ENCODE measurements at regions not wholly inside any gene's neighbourhood (a gene's known extent, or its start where the extent isn't known, plus 50 kb on each side); places are given as distances from the start of the nearest gene placed in this dataset.

DNA sequence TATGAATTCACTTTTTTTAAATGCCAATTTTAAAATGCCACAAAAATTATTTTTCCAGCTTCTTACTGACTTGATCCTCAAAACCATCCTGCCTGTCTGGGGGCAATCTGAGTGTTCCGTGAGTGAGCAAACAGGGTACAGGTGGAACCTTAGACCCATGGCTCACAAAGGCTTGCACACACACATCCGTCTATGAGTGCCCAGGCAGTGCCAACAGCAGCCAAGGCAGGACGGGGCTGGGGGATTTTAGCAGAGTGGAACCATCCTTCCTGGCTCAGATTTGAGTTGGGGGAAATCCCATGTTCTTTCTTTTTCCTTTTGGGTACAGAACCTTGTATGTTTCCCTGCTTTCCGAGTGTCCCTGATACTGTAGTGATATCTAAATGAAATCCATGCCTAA lies 377.7 kb upstream of the MGMT start:
- DNase-seq (ENCODE audit: low read depth) = no peak

DNA sequence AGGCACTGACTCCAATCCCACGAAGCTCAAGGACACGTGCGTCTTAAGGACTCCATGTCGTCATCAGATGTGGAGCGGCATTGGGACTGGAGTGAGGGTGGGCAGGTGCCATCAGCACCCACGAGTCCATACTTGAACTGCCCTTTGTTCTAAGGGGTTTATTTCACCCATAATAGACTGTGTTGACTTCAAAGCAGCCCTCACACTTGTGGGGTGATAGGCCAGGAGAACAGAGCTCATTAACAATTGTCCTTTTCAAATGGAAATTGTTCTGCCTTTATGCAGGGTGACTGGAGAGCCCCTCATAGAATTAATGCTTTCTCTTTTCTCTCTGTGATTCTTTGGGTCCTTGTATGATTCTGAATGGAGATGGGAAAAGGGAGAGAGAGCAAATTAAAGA lies 376.9 kb upstream of the MGMT start:
- DNase-seq (ENCODE audit: low read depth) = no peak

DNA sequence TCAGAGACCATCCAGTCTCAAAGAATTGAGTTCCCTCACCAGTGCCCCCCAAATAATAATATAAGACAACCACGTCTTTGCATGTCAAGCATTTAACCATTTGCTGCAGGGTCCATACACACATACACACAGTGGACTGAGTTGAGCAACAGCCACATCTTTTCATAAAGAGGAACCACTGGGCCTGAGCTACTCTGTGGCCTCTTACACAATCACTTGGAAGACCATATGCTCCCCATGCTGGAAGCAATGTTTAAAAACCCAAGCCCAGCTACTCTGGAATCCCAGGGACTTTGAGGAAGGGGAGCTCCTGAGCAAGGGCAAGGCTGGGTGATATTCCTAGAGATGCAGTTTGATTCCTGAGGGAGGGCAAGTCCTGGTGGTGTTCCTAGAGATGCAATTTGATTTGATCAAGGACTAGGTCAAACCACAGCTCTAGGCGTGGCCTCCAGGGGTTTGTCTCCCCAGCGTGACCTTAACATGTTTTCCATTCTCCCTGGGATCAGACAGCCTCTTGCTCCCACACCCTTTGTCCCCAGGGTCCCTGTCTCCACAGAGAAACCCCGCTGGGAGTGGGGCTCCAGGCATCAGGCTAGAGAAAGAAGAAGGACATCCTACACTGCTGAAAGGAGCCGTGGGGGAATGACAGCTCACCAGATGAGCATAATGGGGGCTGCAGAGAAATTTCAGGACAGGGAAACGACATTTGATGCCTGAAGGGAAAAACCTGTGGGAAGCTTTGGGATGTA lies 376.2 kb upstream of the MGMT start:
- DNase-seq (ENCODE audit: low read depth) = no peak

DNA sequence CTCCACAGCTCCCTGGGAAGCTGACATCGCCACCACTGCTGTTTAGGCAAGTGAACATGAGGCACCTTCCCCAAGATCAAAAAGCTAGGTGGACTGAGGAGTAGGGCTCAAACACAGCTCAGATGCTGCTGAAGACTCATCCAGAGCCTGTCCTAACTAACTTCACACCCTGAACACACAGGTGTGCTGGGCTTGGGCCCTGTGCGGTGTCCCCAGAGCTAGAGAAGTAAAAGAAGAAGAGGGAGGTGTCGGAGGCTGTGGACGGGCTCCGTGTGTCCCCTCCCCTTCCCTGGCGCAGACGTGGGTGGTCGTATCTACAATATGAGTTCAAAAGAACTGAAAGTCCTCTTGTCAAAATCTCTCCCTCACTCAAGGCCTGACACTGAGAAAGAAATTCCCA lies 373.4 kb upstream of the MGMT start:
- DNase-seq (ENCODE audit: low read depth) = no peak

DNA sequence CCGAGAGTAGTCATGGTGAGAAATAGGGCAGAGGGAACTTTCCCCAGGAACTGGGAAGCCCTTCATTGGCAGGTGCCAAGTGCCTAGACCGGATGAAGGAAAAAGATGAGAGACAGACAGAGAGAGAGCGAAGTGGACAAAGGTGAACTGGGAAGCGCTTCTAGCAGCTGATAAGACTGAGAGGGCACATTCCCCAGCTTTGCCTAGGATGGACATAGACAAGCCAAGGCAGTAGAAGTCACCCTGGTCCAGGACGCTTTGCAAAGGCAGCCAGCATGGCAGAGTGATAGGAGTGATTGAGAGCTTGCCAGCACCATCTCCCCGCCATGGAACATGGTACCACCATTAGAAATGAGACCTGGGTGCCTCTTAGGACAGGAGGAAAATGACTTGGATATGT lies 372.8 kb upstream of the MGMT start:
- DNase-seq (ENCODE audit: low read depth) = no peak

DNA sequence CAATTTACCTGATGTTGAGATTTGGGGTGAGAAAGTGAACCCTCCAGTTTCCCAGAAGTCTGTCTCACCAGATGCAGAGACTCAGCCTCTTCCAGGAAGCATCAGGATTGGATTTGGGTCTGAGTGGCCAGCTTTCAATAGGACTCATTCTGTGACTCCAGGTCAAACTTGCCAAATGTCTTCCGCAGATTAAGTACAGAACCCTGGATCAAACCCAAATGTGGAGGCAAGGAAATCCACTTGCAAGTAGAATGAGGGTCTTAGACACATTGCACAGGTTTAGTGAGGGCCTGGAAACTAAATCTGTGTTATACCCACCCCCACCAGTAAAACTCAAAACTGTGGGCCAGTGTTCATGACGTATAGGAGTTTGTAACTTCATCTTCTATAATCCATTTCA lies 372.2 kb upstream of the MGMT start:
- no peak for DNase-seq (ENCODE audit: low read depth)

DNA sequence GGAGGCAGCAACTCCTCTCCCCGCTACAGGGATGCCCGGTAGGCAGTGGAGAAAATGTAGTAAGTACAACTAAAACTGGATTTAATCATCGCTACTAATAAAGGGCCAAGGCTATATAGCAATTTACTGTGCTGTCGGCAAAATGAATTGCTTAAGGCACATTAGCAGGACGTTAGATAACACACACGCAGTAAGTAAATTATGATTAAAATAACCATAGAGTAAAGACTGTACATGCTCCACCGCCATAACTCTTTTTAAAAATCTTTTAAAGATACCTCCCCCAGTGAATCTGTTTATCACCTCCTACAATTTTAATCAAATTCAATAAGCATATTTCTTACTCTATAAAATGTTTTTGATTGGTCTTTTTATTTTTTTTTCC lies 371.4 kb upstream of the MGMT start:
- DNase-seq (ENCODE audit: low read depth) = no peak

DNA sequence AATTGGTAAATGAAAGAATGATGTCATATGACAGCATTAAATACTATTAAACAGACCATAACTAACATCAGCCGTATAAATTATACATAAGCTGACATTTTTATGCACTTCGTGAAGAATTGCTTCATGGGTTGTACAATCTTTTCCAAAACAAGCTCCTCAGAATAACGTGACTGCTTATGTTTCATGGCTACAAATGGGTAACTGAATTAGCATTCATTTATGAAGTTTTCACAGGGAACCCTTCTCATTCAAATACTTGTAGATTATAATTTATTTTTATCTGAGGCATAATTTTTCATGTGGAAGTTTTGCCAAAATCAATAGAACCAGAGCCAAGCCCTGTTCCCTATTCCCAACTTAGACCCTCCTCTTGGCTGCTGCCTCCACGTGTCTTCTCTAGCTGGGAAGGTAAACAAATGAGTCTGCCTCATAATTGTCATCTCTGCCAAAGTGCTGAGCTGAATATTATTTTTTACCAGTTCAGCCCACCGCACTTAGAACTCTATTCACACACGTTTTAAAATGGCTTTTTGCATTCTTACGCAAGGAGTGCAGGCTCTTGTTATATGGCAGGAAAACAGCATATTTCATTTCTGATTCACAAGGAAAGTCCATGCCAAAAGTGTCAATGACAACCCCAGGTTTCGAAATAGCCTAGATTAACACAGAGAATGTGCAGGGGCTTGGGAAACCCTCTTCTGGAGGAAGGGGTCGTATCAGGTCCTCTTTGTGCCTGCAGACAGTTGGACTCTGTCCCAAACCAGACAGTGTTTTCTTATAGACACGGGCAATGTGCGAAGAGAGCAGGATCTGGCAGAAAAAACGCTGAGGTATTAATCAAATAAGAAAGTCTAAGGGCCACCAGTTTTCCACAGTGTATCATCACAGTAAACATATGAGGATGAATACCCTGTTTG lies 370.7 kb upstream of the MGMT start:
- no peak for DNase-seq (ENCODE audit: low read depth)

DNA sequence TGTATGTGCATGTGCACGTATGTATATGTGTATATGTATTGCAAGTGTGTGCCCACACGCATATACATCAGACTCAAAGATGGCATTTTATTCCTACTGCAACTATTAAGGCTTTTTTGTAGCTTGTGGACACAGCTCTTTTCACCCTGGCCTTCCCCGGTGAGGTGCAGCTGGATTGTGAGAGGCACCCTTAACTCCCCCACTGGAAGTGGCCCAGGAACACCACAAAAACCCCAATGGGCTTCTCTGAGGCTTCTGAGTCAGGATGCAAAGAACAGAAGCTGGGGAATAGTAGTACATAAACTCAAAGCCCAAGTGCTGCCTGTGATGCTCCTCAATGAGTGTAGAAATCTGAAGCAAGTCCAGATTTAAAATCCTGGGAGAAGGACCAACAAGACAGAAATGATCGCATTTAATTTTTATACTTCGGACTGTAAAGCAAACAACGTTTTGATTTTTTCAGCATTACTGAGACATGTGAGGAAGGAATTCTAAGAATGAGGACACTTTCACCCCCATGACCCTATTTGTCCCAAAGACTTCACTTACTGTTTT lies 369.2 kb upstream of the MGMT start:
- DNase-seq (ENCODE audit: low read depth) = no peak

DNA sequence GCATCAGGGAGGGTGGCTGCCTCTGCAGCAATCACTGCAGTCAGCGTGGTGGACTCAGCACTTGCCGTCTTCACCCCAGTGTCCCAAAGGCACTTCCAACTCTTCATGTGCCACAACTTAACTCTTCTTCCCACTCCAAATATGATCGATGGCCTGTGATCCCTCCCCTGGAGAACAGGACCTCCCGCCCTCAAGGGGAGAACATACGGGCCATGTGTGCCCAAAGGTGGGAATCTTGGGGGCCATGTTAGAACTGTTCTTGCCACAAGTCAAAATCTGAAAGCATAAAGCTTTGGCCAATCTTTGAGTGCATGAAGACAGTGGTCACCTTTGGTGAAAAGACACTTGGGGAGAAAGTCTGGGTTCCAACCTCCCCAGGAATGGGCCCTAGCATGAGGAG lies 368.5 kb upstream of the MGMT start:
- DNase-seq (ENCODE audit: low read depth) = no peak

DNA sequence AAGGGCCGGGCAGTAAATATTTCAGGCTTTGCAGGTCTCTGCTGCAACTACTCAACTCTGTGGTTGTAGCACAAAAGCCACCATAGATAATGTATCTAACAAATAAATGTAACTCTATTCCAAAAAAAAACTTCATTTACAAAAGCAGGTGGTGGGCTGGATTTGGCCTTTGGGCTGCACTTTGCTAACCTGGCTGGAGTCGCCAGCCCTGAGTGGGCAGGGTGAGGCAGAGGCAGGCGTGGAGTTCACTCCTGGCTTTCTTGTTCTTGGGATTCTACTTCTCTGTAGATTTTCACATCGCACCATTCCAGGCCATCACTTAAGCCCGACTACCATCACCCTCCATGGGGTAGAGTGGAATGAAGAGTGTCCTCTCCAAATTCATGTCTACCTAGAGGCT lies 367.6 kb upstream of the MGMT start:
- DNase-seq (ENCODE audit: low read depth) = no peak

DNA sequence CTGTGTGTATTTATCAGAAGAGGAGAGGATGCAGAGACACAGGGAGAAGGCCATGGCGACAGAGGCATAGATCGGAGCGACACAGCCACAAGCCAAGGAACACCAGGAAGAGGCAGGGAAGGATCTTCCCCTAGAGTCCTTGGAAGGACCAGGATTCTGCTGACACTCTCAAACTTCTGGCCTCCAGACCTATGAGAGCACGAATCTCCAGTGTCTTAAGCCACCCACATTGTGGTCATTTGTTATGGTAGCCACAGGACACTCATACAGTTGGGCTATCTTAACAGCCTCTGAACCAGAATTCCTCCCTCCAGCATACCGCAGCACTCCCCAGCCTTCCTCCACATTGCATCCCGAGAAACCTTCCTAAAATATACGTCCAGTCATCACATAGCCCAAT lies 367.0 kb upstream of the MGMT start:
- DNase-seq (ENCODE audit: low read depth) = no peak

DNA sequence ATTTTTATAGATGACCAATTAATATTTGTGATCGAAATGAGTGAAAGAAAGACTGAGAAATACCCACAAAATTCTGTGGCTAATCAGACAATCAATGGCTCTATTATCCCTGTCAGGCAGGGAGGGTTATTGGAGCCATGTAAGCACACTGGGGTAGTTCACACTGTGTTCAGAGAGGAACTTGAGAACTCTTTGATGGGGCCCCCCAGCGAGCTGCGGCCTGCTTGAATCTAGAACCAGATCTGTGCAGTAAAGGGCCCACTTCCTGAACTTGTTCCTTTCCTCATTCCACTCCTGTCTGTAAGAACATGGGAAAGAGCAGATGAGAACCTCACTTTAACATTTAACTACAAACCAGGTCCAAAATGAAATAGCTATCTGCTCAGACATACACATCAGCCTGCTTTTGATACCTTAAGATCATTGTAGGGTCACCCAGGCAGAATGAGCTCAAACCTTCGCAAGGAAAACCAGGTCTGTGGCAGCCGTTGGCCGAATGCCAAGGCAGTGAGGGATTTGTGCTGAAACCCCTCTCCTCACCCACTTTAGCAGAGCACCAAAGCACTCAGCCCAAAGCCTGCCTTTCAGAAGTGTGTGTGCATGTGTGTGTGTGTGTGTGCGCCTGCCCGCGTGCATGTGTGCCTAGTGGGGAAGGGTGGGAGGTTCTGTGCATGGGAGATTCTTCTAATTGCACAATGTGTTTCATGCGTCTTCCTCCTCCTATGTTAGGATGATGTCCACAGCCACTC lies 365.6 kb upstream of the MGMT start:
- DNase-seq (ENCODE audit: low read depth) = no peak

DNA sequence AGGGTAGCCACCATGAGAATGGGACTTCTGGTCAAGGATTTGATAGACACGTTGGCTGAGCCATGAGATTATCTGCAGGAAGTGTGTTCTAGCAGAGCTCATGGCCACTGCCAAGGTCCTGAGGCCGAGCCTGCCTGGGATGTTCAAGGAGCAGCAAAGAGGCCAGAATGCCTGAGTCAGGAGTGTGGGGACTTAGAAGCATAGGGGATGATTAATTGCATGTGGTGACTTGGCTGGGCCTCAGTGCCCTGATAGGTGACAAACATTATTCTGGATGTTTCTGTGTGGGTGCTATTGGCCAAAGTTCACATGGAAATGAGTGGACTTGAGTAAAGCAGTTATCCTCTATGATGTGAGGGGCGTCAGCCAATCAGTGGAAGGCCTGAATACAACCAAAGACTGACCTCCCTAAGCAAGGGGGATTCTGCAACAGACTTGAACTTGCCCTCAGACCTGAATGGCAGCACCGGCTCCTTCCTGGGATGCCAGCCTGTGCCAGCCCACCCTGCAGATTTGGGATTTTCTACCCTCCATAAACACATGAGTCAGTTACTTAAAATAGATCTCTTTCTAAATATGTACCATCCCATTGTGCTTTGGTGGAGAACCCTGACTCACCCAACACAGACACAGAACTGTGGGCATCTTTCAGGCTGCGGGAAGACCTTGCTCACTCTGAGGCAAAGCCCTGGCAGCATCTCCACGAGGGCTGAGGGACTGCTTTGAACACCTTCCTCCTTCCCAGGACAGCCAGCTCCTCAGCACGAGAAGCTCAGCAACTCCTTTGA lies 363.9 kb upstream of the MGMT start:
- DNase-seq (ENCODE audit: low read depth) = no peak

DNA sequence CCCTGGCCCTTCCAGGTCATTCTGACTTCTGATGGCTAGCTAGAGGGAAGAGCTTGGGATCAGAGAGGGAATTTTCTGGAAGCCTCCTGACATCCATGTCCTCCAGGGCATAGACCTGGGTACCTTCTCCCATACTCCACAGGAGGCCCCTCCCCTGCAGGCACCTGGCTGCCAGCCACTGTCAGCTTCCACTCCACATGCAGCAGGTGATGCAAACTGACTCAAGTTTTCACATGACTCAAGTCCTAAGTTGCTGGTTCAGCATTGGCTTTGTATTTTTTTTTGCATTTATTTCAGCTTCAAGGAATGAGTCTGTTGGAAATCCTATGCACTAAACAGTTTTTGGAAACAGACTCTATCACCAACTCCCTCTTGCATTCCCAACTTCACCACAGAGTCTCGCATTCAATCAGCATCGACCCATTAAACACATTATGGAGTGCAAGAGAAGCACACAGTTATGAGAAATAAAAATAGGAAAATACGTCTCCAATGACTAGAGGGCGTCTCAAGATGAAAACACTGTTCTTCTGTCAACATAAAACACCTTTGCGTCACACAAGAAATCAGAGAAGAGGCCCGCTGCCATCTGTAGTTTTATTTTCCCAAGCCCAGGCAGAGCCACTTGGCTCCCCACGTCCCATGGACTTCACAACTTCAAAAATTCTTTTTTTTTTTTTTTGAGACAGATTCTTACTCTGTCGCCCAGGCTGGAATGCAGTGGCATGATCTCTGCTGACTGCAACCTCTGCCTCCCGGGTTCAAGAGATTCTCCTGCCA lies 362.6 kb upstream of the MGMT start:
- DNase-seq (ENCODE audit: low read depth) = no peak

DNA sequence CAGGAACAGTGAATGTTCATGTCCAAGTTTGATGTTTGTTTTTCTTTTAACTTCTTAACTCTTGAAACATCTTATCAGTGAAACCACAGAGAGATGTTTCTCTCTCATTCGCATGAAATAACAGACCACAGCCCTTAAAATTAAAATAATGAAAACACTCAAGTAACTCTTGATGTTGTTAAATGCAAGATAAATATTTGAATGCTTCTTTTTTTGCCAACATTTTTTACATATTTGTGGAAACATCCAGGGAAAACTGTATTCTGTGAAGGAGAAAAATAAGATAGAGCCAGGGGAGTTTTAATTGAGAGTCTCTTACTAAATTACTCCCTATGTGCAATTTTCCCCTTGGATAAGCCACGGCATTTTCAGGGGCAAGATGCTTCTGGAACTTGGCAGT lies 361.8 kb upstream of the MGMT start:
- DNase-seq (ENCODE audit: low read depth) = no peak

DNA sequence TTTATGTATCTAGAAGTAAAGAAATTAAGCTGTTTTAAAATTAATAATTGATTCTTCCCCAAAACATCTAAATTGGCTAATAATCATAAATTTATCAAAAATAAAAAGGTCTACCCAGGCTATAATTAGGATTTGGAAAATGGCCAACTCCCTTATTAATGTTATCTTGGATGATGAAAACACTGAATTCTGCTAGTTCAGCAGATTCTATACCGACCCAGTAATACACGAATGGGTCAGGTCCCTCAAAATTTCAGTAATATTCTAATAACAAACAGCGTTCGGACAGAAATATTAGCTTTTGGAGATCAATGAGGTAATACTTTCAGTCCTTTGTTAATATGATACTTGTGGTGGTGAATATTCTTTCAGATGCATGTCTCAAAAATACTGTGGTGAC lies 360.7 kb upstream of the MGMT start:
- DNase-seq (ENCODE audit: low read depth) = no peak

DNA sequence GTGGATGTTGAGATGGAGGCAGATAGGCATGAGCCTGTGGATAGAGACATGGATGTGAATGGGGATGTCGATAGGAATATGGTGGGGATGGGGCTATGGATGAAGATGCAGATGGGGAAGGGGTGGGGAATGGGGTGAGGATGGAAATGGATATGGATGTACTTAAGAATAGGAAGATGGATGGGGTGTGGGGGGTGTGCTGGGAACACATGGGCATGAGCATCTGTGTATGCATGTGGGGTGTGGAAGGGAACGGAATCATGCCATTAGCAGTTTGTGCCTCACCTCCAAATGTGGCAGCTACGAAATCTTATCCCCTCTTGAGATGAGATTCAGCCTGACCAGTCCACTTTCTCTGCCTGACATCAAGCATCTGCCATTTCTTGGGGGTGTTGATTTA lies 359.5 kb upstream of the MGMT start:
- DNase-seq (ENCODE audit: low read depth) = no peak

DNA sequence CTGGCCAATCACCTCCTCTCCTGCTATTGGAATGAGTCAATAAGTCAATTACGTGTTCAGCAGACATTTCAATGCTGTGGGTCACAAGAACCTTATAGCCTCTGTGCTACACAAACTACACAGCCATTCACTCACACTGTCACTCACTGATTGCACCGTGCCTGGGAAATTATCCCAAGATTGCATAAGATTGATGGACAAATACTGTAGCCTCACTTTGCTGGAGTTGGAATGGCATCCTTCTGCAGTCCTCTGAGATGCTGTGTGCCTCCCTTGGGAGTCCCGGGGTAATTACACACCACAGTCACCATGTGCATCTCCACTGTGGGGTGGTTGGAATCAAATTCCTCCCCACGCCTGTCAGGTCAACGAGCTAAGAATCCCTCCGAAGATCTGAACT lies 358.7 kb upstream of the MGMT start:
- DNase-seq (ENCODE audit: low read depth) = no peak

DNA sequence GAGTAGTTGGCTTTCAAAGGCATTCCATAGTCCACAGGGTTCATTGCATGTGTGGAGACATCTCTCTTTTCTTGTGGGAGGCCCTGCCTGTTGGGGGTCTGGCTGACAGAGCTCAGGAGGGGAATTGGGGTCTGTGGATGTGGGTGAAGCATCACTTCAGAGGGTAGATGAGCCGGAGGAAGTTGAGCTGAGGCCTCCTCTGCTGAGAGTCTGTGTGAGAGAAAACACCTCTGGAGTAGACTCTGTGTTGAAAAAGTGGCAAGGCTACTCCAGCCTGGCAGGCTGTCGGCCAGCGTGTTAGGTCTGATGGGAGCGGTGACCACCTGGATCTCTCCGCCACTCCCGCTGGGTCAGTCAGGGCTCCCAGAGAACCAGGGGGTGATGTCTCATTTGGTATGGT lies 358.0 kb upstream of the MGMT start:
- no peak for DNase-seq (ENCODE audit: low read depth)

DNA sequence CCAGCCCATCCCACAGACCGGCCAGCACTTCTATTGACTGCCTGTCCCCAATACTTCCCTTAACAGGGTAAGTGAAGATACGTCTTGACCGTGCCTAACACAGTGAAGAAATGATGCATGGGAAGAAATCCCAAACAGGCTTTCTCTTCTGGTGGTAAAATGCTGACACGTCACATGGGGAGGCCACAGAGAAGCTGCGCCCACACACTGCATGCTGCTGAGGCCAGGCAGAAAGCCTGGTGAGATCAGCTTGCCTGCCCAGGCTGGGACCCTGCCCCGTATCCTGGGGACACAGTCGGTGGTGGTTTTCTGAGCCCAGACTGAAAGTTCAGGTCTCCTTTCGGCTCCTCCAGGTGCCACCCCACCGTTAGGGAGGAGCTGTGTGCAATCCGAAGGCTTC lies 356.3 kb upstream of the MGMT start:
- DNase-seq (ENCODE audit: low read depth) = no peak
